ENCODE measurements at regions not wholly inside any gene's neighbourhood (a gene's known extent, or its start where the extent isn't known, plus 50 kb on each side); places are given as distances from the start of the nearest gene placed in this dataset.

DNA sequence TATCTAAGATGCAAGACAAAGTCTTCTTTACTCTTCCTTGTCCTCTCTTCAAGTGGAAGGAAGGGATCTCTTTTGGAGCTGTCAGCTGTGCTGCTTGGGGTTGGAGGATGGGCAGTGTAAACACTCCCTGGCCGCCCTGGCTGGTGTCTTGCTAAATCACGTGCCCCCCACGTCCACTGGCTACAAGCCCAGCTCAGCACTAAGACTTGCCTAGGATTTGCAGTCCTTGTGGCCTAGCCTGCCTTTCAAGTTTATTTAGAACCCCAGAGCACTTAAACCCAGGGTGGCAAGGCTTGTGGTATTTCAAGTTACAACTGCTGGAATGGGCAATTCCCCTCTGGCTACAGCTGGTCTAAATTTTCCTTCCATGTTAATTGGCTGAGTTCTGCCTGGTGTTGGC lies 272.4 kb upstream of the MYO3A start:
- ChIA-PET CTCF (no interaction called here), POLR2A (no interaction called here)
- Mint-ChIP-seq H3K36me3 (ENCODE audit: low read depth) (no peaks in the 10 kb centered on the region), H3K27me3 (no peaks in the 10 kb centered on the region), H3K4me1 (ENCODE audit: low read depth) (no peaks in the 10 kb centered on the region), H3K4me3 (no peak overlapping the region), H3K27ac (no peak overlapping the region), H3K9me3 (peaks cover 5% of the 10 kb centered on the region)
- no peak for TF ChIP-seq CTCF (IDR thresholded peaks at IDR 0.05)
- intact Hi-C loops (cut with micrococcal nuclease), result no loop called here
- no peak for DNase-seq
- no peak for ATAC-seq

- ATAC-seq (no peak), DNase-seq (no peak)
- Mint-ChIP-seq H3K36me3 (ENCODE audit: low read depth) (no peaks in the 10 kb centered on the region), H3K27ac (no peak overlapping the region), H3K9me3 (peaks cover 2% of the 10 kb centered on the region), H3K27me3 (no peaks in the 10 kb centered on the region), H3K4me3 (no peak overlapping the region), H3K4me1 (ENCODE audit: low read depth) (no peaks in the 10 kb centered on the region)
- ChIA-PET CTCF (no interaction called here), POLR2A (no interaction called here)
- no peak for TF ChIP-seq CTCF (IDR thresholded peaks at IDR 0.05)
- intact Hi-C loops (cut with micrococcal nuclease), result no loop called here
These were observed 267.8 kb upstream of the MYO3A start for GRCh38 chr10:25666276-25666675.

DNA sequence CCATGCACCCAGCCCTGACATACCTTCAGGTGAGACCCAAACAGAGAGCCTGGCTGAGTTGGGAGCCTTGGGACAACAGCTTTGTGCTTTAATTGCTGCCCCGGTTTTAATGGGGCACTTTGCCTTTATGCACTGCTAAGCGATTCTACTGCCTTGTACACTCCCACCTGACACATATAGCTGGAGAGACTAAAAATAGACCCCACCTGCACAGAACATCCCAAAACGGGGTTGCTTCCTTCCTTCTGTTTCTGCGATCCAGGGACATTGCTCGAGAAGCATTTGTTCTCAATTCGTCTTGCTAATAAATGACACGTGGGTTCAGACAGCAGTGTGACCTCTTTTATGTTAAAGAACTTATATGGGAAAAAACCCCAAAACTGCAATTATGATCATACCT lies 258.8 kb upstream of the MYO3A start:
- ChIA-PET CTCF (no interaction called here), POLR2A (interaction anchor here (1.0 kb wide), 1 partner anchor 386 kb away, joined by 3 read pairs; no protein-coding TSS in a partner anchor)
- Mint-ChIP-seq H3K4me3 (no peak overlapping the region), H3K27ac (no peak overlapping the region), H3K9me3 (peaks cover 8% of the 10 kb centered on the region), H3K36me3 (ENCODE audit: low read depth) (no peaks in the 10 kb centered on the region), H3K4me1 (ENCODE audit: low read depth) (no peaks in the 10 kb centered on the region), H3K27me3 (no peaks in the 10 kb centered on the region)
- no peak for TF ChIP-seq CTCF (IDR thresholded peaks at IDR 0.05)
- no peak for DNase-seq
- intact Hi-C loops (cut with micrococcal nuclease), result no loop called here
- ATAC-seq, result no peak

DNA sequence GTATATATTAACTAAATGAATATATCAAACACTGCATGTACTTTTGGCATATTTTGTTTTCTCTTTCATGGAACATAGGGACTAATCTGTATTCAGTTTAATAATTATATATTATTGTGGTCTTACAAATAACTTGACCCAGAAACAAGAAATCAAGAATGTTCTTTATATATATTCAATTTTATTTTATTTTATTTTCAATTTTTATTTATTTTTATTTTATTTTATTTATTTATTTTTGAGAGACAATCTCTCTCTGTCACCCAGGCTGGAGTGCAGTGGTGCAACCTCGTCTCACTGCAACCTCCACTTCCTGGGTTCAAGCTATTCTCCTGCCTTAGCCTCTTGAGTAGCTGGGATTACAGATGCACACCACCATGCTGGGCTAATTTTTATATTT lies 258.4 kb upstream of the MYO3A start:
- H3K36me3 Mint-ChIP-seq (ENCODE audit: low read depth), result no peaks in the 10 kb centered on the region
- H3K27ac Mint-ChIP-seq, result no peak overlapping the region
- CTCF ChIA-PET, result no interaction called here
- no peak for TF ChIP-seq CTCF (IDR thresholded peaks at IDR 0.05)
- no peak overlapping the region for H3K4me3 Mint-ChIP-seq
- H3K27me3 Mint-ChIP-seq, result no peaks in the 10 kb centered on the region
- no peak for ATAC-seq
- POLR2A ChIA-PET, result interaction anchor here (1.0 kb wide), 1 partner anchor 386 kb away, joined by 3 read pairs; no protein-coding TSS in a partner anchor
- DNase-seq, result no peak
- intact Hi-C loops (cut with micrococcal nuclease), result no loop called here
- no peaks in the 10 kb centered on the region for H3K4me1 Mint-ChIP-seq (ENCODE audit: low read depth)
- H3K9me3 Mint-ChIP-seq, result peaks cover 8% of the 10 kb centered on the region

- Mint-ChIP-seq H3K4me1 (ENCODE audit: low read depth) (no peaks in the 10 kb centered on the region), H3K27ac (no peak overlapping the region)
These were observed 255.8 kb upstream of the MYO3A start for GRCh38 chr10:25678220-25678619.

More at GRCh38 chr10:25678220-25678619, 255.8 kb upstream of the MYO3A start:
- ChIA-PET POLR2A (no interaction called here), CTCF (no interaction called here)
- no peak for TF ChIP-seq CTCF (IDR thresholded peaks at IDR 0.05)
- Mint-ChIP-seq H3K36me3 (ENCODE audit: low read depth) (no peaks in the 10 kb centered on the region), H3K27me3 (no peaks in the 10 kb centered on the region), H3K4me3 (no peak overlapping the region), H3K9me3 (peaks cover 8% of the 10 kb centered on the region)
- DNase-seq (no peak), ATAC-seq (no peak)
- intact Hi-C loops (cut with micrococcal nuclease), result no loop called here
